PC-9 (cell line): ENCODE measurements at regions not wholly inside any gene's neighbourhood (a gene's known extent, or its start where the extent isn't known, plus 50 kb on each side); places are given as distances from the start of the nearest gene placed in this dataset.

Experiments
- BruUV-seq: library from RNA; stranded (reverse); fragments of 400-500 nt; replicated peaks from 2 replicates; lab custom pipeline; 2021; lab: Mats Ljungman, UMichigan
- CTCF ChIA-PET: fragments of 300-600 bp; sonication (Branson Sonifier 250); formaldehyde crosslinking; loops from one replicate; lab custom pipeline; 2022; ENCODE audit warnings: antibody characterized with exemption; lab: Charles Lee
- POLR2A ChIA-PET: fragments of 300-600 bp; sonication (Branson Sonifier 250); formaldehyde crosslinking; loops from one replicate; lab custom pipeline; 2022; ENCODE audit warnings: antibody characterized with exemption; ENCODE audit not compliant: unreplicated experiment; lab: Charles Lee
- DNase-seq, 2 experiments: peaks; one replicate each; pipeline versions ENCODE4 v3.0.0 to v3.0.0-alpha.2; 2015 to 2022; ENCODE audit warnings: mixed read lengths in 1 of 2
- H2AFZ ChIP-seq: fragments of 200-600 bp; sonication (generic); 2 replicates; pipeline ENCODE4 v1.8.1; 2017; ENCODE audit warnings: antibody characterized with exemption
- H3F3A ChIP-seq: fragments of 200-600 bp; sonication (generic); 2 replicates; pipeline ENCODE4 v1.8.1; 2017; ENCODE audit warnings: antibody characterized with exemption, mild to moderate bottlenecking, low read depth; ENCODE audit not compliant: insufficient read depth
- H3K27ac ChIP-seq: fragments of 200-600 bp; sonication (generic); 2 replicates; pipeline ENCODE4 v1.6.1; 2016; ENCODE audit warnings: mixed run types
- H3K27me3 ChIP-seq: fragments of 200-600 bp; sonication (generic); 2 replicates; pipeline ENCODE4 v1.6.1; 2016; ENCODE audit warnings: low read depth, mixed run types; ENCODE audit not compliant: insufficient read depth
- H3K36me3 ChIP-seq: fragments of 200-600 bp; sonication (generic); 2 replicates; pipeline ENCODE4 v1.6.1; 2016; ENCODE audit warnings: low read depth, mixed run types
- H3K4me1 ChIP-seq: fragments of 200-600 bp; sonication (generic); replicated peaks from 2 replicates; pipeline ENCODE4 v1.6.1; 2016; ENCODE audit warnings: mixed run types; ENCODE audit not compliant: insufficient read depth
- H3K4me2 ChIP-seq: fragments of 200-600 bp; sonication (generic); 2 replicates; pipeline ENCODE4 v1.6.1; 2017; ENCODE audit warnings: mixed run types
- H3K4me3 ChIP-seq: fragments of 200-600 bp; sonication (generic); 2 replicates; pipeline ENCODE4 v1.6.1; 2016; ENCODE audit warnings: mixed run types
- H3K79me2 ChIP-seq: fragments of 200-600 bp; sonication (generic); 2 replicates; pipeline ENCODE4 v1.6.1; 2017; ENCODE audit warnings: low read depth, mixed run types
- H3K9me2 ChIP-seq: fragments of 200-600 bp; sonication (generic); 2 replicates; pipeline ENCODE4 v1.8.1; 2017; ENCODE audit warnings: mild to moderate bottlenecking; ENCODE audit not compliant: insufficient read depth
- H3K9me3 ChIP-seq: fragments of 200-600 bp; sonication (generic); 2 replicates; pipeline ENCODE4 v1.8.1; 2016; ENCODE audit warnings: low read depth; ENCODE audit not compliant: insufficient read depth
- H4K20me1 ChIP-seq: fragments of 200-600 bp; sonication (generic); 2 replicates; pipeline ENCODE4 v1.8.1; 2017; ENCODE audit not compliant: insufficient read depth
- EZH2 ChIP-seq: fragments of 200-600 bp; sonication (generic); IDR thresholded peaks from 2 replicates; pipeline ENCODE4 v1.8.0; 2017; ENCODE audit warnings: antibody characterized with exemption, low read depth
- intact Hi-C: fragments of 100-400 bp; cut with micrococcal nuclease; formaldehyde crosslinking; loops from one replicate; pipeline ENCODE4 v1.10.0; 2022; ENCODE audit not compliant: unreplicated experiment
- TF ChIP-seq, protein P1 (sequence below): fragments of 200-600 bp; sonication (generic); conservative IDR thresholded peaks from 2 replicates; pipeline ENCODE4 v1.6.1; 2017; ENCODE audit warnings: mixed run types, antibody characterized with exemption, mild to moderate bottlenecking, moderate library complexity

DNA sequence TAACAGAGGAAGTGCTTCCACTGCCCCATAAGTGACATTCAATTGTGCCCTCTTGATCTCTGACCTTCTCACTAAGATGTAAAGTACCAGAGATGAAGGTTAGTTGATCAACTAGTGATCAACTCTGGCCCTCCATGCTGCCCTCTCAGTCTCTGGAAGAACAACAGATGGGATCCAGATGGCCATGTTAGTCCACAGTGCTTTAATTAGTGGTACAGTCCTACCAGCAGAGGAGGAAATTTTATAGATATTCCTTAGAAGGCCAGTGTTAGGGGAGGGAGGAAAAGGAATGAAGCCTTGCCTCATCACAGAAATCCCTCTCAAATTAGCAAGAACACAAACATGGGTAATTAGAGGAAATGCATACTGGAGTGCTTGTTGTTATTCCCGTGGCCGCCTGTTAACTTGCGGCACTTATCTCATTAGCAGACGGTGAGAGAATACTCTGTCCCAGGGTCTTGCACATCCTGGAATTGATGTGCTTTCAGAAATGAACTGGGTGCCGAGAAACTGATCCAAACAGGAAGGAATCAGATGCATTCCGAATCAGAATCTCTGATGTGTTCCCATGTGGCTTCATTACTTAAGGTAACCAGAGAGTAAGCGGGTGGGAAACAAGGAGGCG lies 91.1 kb upstream of the RGS4 start:
- Histone ChIP-seq H3K27ac (no peak overlapping the region), H4K20me1 (no peaks in the 10 kb centered on the region), H3K9me3 (no peaks in the 10 kb centered on the region), H2AFZ (no peak overlapping the region), H3K27me3 (no peaks in the 10 kb centered on the region), H3K4me2 (no peak overlapping the region), H3F3A (no peaks in the 10 kb centered on the region), H3K4me3 (no peak overlapping the region), H3K4me1 (peaks cover 11% of the 10 kb centered on the region), H3K36me3 (no peaks in the 10 kb centered on the region), H3K79me2 (no peaks in the 10 kb centered on the region), H3K9me2 (no peaks in the 10 kb centered on the region)
- ChIA-PET CTCF (no interaction called here), POLR2A (no interaction called here)
- intact Hi-C loops = no loop called here
- TF ChIP-seq, protein P1, sequence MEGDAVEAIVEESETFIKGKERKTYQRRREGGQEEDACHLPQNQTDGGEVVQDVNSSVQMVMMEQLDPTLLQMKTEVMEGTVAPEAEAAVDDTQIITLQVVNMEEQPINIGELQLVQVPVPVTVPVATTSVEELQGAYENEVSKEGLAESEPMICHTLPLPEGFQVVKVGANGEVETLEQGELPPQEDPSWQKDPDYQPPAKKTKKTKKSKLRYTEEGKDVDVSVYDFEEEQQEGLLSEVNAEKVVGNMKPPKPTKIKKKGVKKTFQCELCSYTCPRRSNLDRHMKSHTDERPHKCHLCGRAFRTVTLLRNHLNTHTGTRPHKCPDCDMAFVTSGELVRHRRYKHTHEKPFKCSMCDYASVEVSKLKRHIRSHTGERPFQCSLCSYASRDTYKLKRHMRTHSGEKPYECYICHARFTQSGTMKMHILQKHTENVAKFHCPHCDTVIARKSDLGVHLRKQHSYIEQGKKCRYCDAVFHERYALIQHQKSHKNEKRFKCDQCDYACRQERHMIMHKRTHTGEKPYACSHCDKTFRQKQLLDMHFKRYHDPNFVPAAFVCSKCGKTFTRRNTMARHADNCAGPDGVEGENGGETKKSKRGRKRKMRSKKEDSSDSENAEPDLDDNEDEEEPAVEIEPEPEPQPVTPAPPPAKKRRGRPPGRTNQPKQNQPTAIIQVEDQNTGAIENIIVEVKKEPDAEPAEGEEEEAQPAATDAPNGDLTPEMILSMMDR = no peak
- TF ChIP-seq EZH2 = no peak
- no peak for DNase-seq
- BruUV-seq = no TSS peak

DNA sequence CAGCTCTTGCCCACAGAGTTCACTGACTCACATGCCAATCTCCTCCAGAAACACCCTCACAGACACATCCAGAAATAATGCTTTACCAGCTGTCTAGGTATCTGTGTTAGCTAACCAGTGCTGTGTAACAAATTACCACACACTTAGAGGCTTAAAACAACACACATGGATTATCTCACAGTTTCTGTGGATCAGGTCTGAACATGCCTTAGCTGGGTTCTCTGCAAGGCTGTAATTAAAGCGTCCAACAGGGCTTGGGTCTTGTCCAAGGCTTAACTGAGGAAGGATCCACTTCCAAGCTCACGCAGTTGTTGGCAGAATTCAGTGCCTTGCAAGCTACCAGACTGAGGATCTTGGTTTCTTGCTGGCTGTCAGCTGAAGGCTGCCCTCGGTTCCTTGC lies 92.5 kb upstream of the RGS4 start:
- DNase-seq = no peak
- Histone ChIP-seq H2AFZ (0 out of 2 replicates have a peak overlapping the region, but pooled peaks have one; percentile 46), H3K27me3 (no peaks in the 10 kb centered on the region), H3K79me2 (no peaks in the 10 kb centered on the region), H3K9me2 (no peaks in the 10 kb centered on the region), H3K4me3 (no peak overlapping the region), H3K4me2 (no peak overlapping the region), H3F3A (no peaks in the 10 kb centered on the region), H3K27ac (no peak overlapping the region), H4K20me1 (no peaks in the 10 kb centered on the region), H3K4me1 (peaks cover 13% of the 10 kb centered on the region), H3K9me3 (no peaks in the 10 kb centered on the region), H3K36me3 (no peaks in the 10 kb centered on the region)
- intact Hi-C loops = no loop called here
- ChIA-PET POLR2A (no interaction called here), CTCF (no interaction called here)
- BruUV-seq = no TSS peak
- TF ChIP-seq EZH2 = no peak
- TF ChIP-seq, protein P1 = no peak

DNA sequence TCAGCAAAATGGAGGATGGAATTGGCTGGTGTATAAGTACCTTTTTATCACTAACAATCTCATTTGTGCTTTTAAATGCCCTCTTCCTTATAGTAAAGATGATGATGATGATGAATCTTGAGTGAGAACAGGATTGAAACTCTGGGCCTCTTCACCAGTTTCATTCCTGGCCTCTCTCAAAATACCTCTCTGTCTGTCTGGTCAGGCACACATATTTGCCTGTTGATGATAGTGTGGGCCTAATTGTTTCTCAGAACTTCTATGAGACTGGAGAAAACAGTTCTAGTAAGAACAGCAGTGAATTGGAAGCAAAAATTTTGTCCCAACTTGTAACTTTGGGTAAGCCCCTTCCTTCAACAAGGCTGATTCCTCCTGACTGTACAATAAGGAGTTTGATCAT lies 94.4 kb upstream of the RGS4 start:
- Histone ChIP-seq H4K20me1 (no peaks in the 10 kb centered on the region), H3K4me2 (no peak overlapping the region), H3K9me3 (no peaks in the 10 kb centered on the region), H3K36me3 (no peaks in the 10 kb centered on the region), H3K27ac (no peak overlapping the region), H3K79me2 (no peaks in the 10 kb centered on the region), H3K9me2 (no peaks in the 10 kb centered on the region), H3K4me1 (peaks cover 13% of the 10 kb centered on the region), H3K27me3 (no peaks in the 10 kb centered on the region), H3K4me3 (no peak overlapping the region), H3F3A (no peaks in the 10 kb centered on the region), H2AFZ (no peak overlapping the region)
- no TSS peak for BruUV-seq
- intact Hi-C loops = no loop called here
- no peak for DNase-seq
- ChIA-PET CTCF (interaction anchor here (0.7 kb wide), 1 partner anchor 122 kb away, joined by 3 read pairs; no protein-coding TSS in a partner anchor), POLR2A (interaction anchor here (0.6 kb wide), 1 partner anchor 14 kb away, joined by 4 read pairs; no protein-coding TSS in a partner anchor)
- TF ChIP-seq, protein P1 = no peak
- TF ChIP-seq EZH2 = no peak
